ENCODE measurements at regions not wholly inside any gene's neighbourhood (a gene's known extent, or its start where the extent isn't known, plus 50 kb on each side); places are given as distances from the start of the nearest gene placed in this dataset.
A peak's percentile ranks its signal among the peaks of the same experiment; 100 is the strongest.

DNA sequence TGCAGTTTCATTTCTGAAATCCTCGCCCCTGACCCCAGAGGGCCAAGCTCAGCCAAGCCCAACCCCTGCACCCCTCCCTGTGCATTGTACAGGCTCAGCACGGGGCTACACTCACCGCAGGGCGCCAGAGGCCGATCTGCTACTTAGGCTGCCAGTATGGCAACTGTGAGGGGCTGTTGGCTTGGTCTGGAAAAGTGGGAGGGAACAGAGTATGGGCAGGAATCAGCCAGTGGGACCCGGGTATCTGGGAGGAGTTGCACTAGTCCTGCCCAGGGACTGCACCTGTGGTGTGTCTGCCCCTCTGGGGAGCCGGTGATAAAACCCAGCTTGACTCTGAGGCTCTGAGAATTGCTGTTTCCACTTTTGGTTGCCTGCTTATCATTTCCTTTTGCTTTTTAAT lies 167.4 kb upstream of the KIF2A start:
- WGBS, 2 donors: 69 to 73% methylated on average over 5 to 7 of the region's 7 CpGs
- H3K4me3 ChIP-seq: no peak overlapping the region
- no peak overlapping the region for H3K27ac ChIP-seq
- H3K4me1 ChIP-seq: peaks cover 0 to 8% (median 2%) of the 10 kb centered on the region in 4 donors
- DNase-seq (peak in 1 of 2 donors; percentile 36), ATAC-seq (ENCODE audit: low FRiP score in 2 of 2) (peak in 1 of 2 donors; percentile 38)
- no peaks in the 10 kb centered on the region for H3K27me3 ChIP-seq
- H3K36me3 ChIP-seq: no peaks in the 10 kb centered on the region
- TF ChIP-seq POLR2AphosphoS5 (IDR thresholded peaks at IDR 0.05) (no peak), POLR2A (IDR thresholded peaks at IDR 0.05) (no peak), EP300 (IDR thresholded peaks at IDR 0.05) (no peak)
- TF ChIP-seq, protein P1, sequence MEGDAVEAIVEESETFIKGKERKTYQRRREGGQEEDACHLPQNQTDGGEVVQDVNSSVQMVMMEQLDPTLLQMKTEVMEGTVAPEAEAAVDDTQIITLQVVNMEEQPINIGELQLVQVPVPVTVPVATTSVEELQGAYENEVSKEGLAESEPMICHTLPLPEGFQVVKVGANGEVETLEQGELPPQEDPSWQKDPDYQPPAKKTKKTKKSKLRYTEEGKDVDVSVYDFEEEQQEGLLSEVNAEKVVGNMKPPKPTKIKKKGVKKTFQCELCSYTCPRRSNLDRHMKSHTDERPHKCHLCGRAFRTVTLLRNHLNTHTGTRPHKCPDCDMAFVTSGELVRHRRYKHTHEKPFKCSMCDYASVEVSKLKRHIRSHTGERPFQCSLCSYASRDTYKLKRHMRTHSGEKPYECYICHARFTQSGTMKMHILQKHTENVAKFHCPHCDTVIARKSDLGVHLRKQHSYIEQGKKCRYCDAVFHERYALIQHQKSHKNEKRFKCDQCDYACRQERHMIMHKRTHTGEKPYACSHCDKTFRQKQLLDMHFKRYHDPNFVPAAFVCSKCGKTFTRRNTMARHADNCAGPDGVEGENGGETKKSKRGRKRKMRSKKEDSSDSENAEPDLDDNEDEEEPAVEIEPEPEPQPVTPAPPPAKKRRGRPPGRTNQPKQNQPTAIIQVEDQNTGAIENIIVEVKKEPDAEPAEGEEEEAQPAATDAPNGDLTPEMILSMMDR (IDR thresholded peaks at IDR 0.05): no peak
- no peaks in the 10 kb centered on the region for H3K9me3 ChIP-seq

DNA sequence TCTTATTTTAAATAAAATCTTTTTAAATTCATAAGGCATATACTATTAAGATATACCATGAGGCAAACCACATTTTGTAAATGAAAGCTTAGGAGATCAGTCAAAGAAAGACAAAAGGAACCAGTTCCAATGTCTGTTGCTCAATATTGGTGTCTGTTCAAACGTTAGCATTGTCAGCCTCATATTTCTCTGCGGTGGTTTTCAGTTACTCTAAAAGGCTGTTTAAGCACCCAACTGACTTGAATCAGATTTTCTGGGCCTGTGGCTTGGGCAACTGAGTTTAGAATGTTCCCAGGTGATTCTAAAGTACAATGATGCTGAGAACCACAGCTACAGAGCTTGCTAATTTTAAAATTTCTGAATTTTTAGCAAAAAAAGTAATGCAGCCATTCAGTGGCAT lies 166.3 kb upstream of the KIF2A start:
- Histone ChIP-seq H3K4me3 (no peak overlapping the region), H3K27ac (no peak overlapping the region), H3K36me3 (no peaks in the 10 kb centered on the region), H3K4me1 (peaks cover 6 to 18% (median 10%) of the 10 kb centered on the region in 4 donors), H3K9me3 (no peaks in the 10 kb centered on the region), H3K27me3 (no peaks in the 10 kb centered on the region)
- ATAC-seq (ENCODE audit: low FRiP score in 2 of 2): no peak
- 50 to 57% methylated on average over 2 of the region's 2 CpGs for WGBS, 2 donors
- no peak for DNase-seq
- TF ChIP-seq, protein P1 (IDR thresholded peaks at IDR 0.05): no peak
- no peak for TF ChIP-seq POLR2AphosphoS5 (IDR thresholded peaks at IDR 0.05)
- TF ChIP-seq EP300 (IDR thresholded peaks at IDR 0.05): no peak
- TF ChIP-seq POLR2A (IDR thresholded peaks at IDR 0.05): no peak

DNA sequence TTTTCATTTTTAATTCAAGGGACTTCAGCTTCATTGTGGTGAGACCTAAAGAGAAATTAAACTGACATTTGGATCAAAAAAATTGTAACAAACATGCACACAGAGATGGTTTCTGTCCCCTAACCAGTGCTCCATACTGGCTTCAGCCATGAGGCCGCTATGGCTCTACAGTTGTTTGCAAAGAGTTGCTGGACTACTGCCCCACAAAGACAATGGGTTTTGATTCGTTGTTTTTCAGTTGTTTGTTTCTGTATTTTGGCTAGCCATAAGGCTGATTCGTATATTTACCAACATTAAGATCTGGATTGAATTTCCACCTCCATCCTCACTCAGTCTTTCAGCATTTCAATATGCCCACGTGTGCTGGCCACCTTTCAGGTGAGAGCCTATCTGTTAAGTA lies 163.7 kb upstream of the KIF2A start:
- H3K4me1 ChIP-seq: peaks cover 6 to 21% (median 10%) of the 10 kb centered on the region in 4 donors
- no peak overlapping the region for H3K4me3 ChIP-seq
- H3K9me3 ChIP-seq: no peaks in the 10 kb centered on the region
- no peak overlapping the region for H3K27ac ChIP-seq
- ATAC-seq (ENCODE audit: low FRiP score in 2 of 2) (no peak), DNase-seq (no peak)
- H3K36me3 ChIP-seq: no peaks in the 10 kb centered on the region
- TF ChIP-seq POLR2A (IDR thresholded peaks at IDR 0.05) (no peak), POLR2AphosphoS5 (IDR thresholded peaks at IDR 0.05) (no peak), EP300 (IDR thresholded peaks at IDR 0.05) (no peak)
- TF ChIP-seq, protein P1 (IDR thresholded peaks at IDR 0.05): no peak
- WGBS, 2 donors: 60 to 69% methylated on average over 4 of the region's 4 CpGs
- H3K27me3 ChIP-seq: no peaks in the 10 kb centered on the region

DNA sequence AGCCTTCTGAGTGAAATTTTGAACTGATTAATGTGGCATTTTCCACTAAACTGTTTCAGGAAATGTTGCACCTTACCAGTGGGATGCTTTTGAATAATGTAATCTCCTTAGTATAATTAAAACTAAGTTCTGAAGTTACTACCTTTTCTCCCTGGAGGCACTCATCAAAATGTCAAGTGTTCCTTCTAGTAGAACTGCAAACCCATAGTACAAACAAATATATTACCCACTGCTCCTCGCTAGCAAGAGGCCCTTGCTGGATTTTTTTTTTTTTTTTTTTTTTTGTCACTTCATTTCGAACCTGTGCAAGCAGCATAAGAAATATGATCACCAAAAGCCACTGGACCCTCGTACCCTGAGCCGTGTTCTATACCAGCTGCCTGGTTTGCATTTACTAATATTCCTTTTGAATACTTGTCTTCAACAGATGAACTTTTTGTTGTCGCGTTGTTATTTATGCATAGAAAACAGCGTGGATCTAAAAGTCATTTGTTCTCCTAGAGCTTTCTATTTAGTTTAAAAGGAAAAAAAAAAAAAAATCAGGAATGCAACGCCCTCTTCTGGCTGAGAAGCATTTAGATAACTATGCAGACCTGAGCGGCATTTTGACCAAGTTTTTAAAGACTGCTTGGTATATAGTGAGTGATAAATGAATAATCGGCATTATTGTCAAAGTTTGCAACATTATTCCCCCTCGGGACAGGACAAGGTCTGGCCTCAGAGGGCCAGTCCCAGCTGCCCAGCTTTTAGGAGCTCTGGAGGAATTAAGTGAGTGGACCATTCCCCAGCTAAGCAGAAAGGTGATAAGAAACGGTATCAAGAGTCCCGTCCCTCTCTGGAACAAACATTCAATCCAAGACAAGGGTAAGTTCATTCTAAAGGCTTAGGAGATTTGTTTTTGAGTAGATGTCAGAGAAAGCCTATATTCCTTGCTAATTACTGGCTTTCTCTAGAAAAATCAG lies 162.5 kb upstream of the KIF2A start:
- ATAC-seq (ENCODE audit: low FRiP score in 2 of 2): peak in 1 of 2 donors; percentile 66
- Histone ChIP-seq H3K27me3 (no peaks in the 10 kb centered on the region), H3K4me3 (no peak overlapping the region), H3K4me1 (peaks cover 6 to 21% (median 10%) of the 10 kb centered on the region in 4 donors), H3K36me3 (no peaks in the 10 kb centered on the region), H3K27ac (no peak overlapping the region), H3K9me3 (no peaks in the 10 kb centered on the region)
- 18 to 22% methylated on average over 13 of the region's 13 CpGs for WGBS, 2 donors
- TF ChIP-seq EP300 (IDR thresholded peaks at IDR 0.05) (no peak), POLR2AphosphoS5 (IDR thresholded peaks at IDR 0.05) (no peak), POLR2A (IDR thresholded peaks at IDR 0.05) (no peak)
- TF ChIP-seq, protein P1 (IDR thresholded peaks at IDR 0.05): peak in 3 of 6 experiments; percentile 5 to 35 (median 16)
- DNase-seq: no peak
